ENCODE measurements at regions not wholly inside any gene's neighbourhood (a gene's known extent, or its start where the extent isn't known, plus 50 kb on each side); places are given as distances from the start of the nearest gene placed in this dataset.

DNA sequence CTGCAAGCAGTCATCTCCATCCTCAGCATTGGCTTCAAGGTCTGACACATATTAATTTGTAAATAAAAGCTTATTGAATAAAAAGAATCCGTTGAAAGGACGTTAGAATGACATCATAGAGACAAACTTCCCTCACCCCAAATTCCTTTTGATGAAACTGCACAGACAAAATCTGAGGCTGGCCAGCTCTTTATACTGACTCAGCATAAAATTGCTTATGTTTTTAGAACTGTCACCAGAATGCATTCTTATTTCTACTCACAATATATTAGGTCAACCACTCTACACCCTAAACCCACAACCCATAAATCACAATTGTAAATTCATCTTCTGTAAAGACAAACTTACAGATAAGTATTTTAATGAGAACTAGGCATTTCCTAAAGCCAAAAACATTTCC, 359.2 kb upstream of the TEX13C start:
- TF ChIP-seq, protein P1, sequence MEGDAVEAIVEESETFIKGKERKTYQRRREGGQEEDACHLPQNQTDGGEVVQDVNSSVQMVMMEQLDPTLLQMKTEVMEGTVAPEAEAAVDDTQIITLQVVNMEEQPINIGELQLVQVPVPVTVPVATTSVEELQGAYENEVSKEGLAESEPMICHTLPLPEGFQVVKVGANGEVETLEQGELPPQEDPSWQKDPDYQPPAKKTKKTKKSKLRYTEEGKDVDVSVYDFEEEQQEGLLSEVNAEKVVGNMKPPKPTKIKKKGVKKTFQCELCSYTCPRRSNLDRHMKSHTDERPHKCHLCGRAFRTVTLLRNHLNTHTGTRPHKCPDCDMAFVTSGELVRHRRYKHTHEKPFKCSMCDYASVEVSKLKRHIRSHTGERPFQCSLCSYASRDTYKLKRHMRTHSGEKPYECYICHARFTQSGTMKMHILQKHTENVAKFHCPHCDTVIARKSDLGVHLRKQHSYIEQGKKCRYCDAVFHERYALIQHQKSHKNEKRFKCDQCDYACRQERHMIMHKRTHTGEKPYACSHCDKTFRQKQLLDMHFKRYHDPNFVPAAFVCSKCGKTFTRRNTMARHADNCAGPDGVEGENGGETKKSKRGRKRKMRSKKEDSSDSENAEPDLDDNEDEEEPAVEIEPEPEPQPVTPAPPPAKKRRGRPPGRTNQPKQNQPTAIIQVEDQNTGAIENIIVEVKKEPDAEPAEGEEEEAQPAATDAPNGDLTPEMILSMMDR (IDR thresholded peaks at IDR 0.05 in 8 of 11, conservative IDR thresholded peaks at IDR 0.05 in 3 of 11) = no peak
- TF ChIP-seq POLR2AphosphoS5 (IDR thresholded peaks at IDR 0.05) = no peak
